ENCODE measurements at regions not wholly inside any gene's neighbourhood (a gene's known extent, or its start where the extent isn't known, plus 50 kb on each side); places are given as distances from the start of the nearest gene placed in this dataset.

DNA sequence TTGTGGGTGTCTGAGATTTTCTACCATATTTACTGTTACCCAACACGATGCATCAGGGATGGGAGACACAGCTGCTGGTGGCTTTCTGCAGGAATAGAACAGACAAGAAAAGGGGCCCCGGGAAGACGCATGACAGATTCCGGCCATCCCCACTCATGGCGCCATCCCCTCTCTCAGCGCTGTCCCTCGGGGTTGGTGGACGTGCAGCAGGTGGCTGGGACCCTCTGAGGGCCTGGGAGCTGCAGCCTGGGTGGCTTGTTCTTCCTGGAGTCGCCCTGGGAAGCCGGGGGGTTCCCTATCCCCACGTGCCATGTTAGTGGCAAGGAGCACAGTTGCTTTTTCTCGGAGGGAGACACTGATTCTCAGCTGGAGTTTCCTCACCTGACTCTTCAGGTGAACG is 1123.3 kb downstream of the BRD1 start:
- ChIA-PET POLR2A (no interaction called here), CTCF (no interaction called here)
- Histone ChIP-seq H3K4me1 (ENCODE audit: control insufficient read depth, insufficient read depth, low read length) (no peaks in the 10 kb centered on the region), H3K27me3 (ENCODE audit: control insufficient read depth, insufficient read depth, low read length) (no peaks in the 10 kb centered on the region), H3K27ac (ENCODE audit: low read length) (no peak overlapping the region), H3K4me3 (ENCODE audit: low read depth in 2 of 2, low read length in 2 of 2) (no peak overlapping the region), H3K9me3 (ENCODE audit: control insufficient read depth, insufficient read depth, low read depth, low read length) (no peaks in the 10 kb centered on the region), H3K36me3 (ENCODE audit: control insufficient read depth, insufficient read depth, low read length) (no peaks in the 10 kb centered on the region)
- ATAC-seq (no peak), DNase-seq (ENCODE audit: low read depth, low spot score) (no peak)
- BruUV-seq (replicated peaks) = no TSS peak
- intact Hi-C loops (cut with micrococcal nuclease; ENCODE audit: unreplicated experiment) = no loop called here
- in situ Hi-C loops (cut with HindIII; ENCODE audit: low pct_unique_long_range_greater_than_20kb, low sequenced_read_pairs) = no loop called here
- TF ChIP-seq POLR2AphosphoS5 (IDR thresholded peaks at IDR 0.05; ENCODE audit: low read depth, low read length) = no peak
- TF ChIP-seq SIN3A (IDR thresholded peaks at IDR 0.05; ENCODE audit: borderline replicate concordance, insufficient read depth, low read depth, low read length) = no peak

DNA sequence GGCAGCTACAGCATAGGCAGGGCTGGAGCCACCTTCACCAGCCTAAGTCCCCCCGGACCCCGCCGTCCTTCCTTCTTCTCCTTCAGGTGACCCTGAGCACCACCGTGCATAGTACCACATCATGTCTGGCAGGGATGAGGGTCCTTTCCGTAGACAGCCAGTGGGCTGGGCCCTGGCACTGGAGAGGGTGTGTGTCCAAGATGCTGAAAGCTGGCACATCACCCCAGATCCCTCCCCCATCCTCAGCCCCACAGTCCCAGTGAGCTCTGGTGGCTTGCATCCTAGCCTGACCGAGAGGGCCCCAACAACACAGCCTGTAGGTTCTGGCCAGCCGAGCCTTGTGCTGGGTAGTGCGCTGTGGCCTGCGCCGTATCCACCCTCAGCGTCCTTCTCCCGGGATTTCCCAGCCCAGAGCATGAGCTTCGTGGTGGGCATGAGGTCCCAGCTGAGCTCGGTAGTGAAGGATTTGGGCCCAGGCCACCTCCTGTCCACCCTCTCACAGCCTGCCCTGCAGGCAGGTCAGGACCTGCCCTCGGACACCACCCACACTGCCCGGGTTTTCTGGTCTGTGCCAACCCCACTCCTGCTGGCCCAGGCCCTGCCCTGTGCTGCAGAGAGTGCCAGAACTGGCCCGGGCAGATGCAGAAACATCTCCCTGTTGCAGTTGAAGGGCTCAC is 1124.3 kb downstream of the BRD1 start:
- DNase-seq (ENCODE audit: low read depth, low spot score) = no peak
- no peaks in the 10 kb centered on the region for H3K4me1 ChIP-seq (ENCODE audit: control insufficient read depth, insufficient read depth, low read length)
- ATAC-seq = no peak
- no peaks in the 10 kb centered on the region for H3K9me3 ChIP-seq (ENCODE audit: control insufficient read depth, insufficient read depth, low read depth, low read length)
- H3K4me3 ChIP-seq (ENCODE audit: low read depth in 2 of 2, low read length in 2 of 2) = no peak overlapping the region
- intact Hi-C loops (cut with micrococcal nuclease; ENCODE audit: unreplicated experiment) (no loop called here), in situ Hi-C loops (cut with HindIII; ENCODE audit: low pct_unique_long_range_greater_than_20kb, low sequenced_read_pairs) (no loop called here)
- no peaks in the 10 kb centered on the region for H3K36me3 ChIP-seq (ENCODE audit: control insufficient read depth, insufficient read depth, low read length)
- ChIA-PET POLR2A (no interaction called here), CTCF (no interaction called here)
- H3K27me3 ChIP-seq (ENCODE audit: control insufficient read depth, insufficient read depth, low read length) = no peaks in the 10 kb centered on the region
- TF ChIP-seq, protein P1, sequence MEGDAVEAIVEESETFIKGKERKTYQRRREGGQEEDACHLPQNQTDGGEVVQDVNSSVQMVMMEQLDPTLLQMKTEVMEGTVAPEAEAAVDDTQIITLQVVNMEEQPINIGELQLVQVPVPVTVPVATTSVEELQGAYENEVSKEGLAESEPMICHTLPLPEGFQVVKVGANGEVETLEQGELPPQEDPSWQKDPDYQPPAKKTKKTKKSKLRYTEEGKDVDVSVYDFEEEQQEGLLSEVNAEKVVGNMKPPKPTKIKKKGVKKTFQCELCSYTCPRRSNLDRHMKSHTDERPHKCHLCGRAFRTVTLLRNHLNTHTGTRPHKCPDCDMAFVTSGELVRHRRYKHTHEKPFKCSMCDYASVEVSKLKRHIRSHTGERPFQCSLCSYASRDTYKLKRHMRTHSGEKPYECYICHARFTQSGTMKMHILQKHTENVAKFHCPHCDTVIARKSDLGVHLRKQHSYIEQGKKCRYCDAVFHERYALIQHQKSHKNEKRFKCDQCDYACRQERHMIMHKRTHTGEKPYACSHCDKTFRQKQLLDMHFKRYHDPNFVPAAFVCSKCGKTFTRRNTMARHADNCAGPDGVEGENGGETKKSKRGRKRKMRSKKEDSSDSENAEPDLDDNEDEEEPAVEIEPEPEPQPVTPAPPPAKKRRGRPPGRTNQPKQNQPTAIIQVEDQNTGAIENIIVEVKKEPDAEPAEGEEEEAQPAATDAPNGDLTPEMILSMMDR (IDR thresholded peaks at IDR 0.05) = no peak
- TF ChIP-seq, protein P2, sequence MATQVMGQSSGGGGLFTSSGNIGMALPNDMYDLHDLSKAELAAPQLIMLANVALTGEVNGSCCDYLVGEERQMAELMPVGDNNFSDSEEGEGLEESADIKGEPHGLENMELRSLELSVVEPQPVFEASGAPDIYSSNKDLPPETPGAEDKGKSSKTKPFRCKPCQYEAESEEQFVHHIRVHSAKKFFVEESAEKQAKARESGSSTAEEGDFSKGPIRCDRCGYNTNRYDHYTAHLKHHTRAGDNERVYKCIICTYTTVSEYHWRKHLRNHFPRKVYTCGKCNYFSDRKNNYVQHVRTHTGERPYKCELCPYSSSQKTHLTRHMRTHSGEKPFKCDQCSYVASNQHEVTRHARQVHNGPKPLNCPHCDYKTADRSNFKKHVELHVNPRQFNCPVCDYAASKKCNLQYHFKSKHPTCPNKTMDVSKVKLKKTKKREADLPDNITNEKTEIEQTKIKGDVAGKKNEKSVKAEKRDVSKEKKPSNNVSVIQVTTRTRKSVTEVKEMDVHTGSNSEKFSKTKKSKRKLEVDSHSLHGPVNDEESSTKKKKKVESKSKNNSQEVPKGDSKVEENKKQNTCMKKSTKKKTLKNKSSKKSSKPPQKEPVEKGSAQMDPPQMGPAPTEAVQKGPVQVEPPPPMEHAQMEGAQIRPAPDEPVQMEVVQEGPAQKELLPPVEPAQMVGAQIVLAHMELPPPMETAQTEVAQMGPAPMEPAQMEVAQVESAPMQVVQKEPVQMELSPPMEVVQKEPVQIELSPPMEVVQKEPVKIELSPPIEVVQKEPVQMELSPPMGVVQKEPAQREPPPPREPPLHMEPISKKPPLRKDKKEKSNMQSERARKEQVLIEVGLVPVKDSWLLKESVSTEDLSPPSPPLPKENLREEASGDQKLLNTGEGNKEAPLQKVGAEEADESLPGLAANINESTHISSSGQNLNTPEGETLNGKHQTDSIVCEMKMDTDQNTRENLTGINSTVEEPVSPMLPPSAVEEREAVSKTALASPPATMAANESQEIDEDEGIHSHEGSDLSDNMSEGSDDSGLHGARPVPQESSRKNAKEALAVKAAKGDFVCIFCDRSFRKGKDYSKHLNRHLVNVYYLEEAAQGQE (IDR thresholded peaks at IDR 0.05; ENCODE audit: insufficient read depth in 1 of 2, low read depth in 2 of 2, low read length in 1 of 2) = no peak
- no peak for TF ChIP-seq SIN3A (IDR thresholded peaks at IDR 0.05; ENCODE audit: borderline replicate concordance, insufficient read depth, low read depth, low read length)
- no peak for TF ChIP-seq POLR2AphosphoS5 (IDR thresholded peaks at IDR 0.05; ENCODE audit: low read depth, low read length)
- BruUV-seq (replicated peaks) = no TSS peak
- H3K27ac ChIP-seq (ENCODE audit: low read length) = no peak overlapping the region

DNA sequence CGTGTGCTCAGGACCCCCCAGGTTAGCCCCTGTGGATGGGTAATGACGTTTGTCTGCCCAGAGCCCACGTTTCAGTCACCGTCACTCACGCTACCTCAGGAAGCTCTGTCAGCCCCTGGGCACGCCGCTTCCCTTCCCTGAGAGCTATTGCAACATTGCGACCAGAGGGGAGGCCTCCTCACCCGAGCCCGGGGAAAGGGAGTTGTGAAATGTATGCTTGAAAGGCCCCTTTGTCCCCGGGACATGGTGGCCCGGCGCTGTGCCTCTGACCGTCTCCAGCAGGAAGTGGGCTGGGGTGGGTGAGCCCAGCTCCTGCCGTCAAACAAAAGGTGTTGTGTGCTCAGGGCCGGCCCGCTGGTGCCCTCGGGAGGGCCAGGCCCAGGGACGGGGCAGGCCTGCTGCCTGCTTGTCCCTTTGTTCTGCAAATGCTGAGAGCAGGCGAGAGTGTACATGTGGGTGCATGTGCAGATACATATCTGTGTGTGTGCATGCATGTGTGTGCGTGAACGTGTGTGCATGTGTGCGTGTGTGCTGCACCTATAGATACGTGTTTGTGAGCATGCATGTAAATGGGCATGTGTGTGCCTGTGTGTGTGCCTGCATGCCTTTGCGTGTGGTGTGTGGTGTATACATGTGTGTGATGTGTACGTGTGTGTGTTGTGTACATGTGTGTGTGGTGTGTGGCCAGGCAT is 1125.0 kb downstream of the BRD1 start:
- no peaks in the 10 kb centered on the region for H3K4me1 ChIP-seq (ENCODE audit: control insufficient read depth, insufficient read depth, low read length)
- H3K36me3 ChIP-seq (ENCODE audit: control insufficient read depth, insufficient read depth, low read length) = no peaks in the 10 kb centered on the region
- in situ Hi-C loops (cut with HindIII; ENCODE audit: low pct_unique_long_range_greater_than_20kb, low sequenced_read_pairs) = no loop called here
- no TSS peak for BruUV-seq (replicated peaks)
- H3K4me3 ChIP-seq (ENCODE audit: low read depth in 2 of 2, low read length in 2 of 2) = no peak overlapping the region
- H3K27me3 ChIP-seq (ENCODE audit: control insufficient read depth, insufficient read depth, low read length) = no peaks in the 10 kb centered on the region
- ChIA-PET POLR2A (no interaction called here), CTCF (no interaction called here)
- ATAC-seq = no peak
- DNase-seq (ENCODE audit: low read depth, low spot score) = no peak
- TF ChIP-seq, protein P1 (IDR thresholded peaks at IDR 0.05) = no peak
- TF ChIP-seq, protein P2 (IDR thresholded peaks at IDR 0.05; ENCODE audit: insufficient read depth in 1 of 2, low read depth in 2 of 2, low read length in 1 of 2) = no peak
- TF ChIP-seq TCF7L2 (IDR thresholded peaks at IDR 0.05; ENCODE audit: low read depth, low read length) = no peak
- TF ChIP-seq SIN3A (IDR thresholded peaks at IDR 0.05; ENCODE audit: borderline replicate concordance, insufficient read depth, low read depth, low read length) = no peak
- TF ChIP-seq POLR2AphosphoS5 (IDR thresholded peaks at IDR 0.05; ENCODE audit: low read depth, low read length) = no peak
- intact Hi-C loops (cut with micrococcal nuclease; ENCODE audit: unreplicated experiment) = no loop called here
- no peaks in the 10 kb centered on the region for H3K9me3 ChIP-seq (ENCODE audit: control insufficient read depth, insufficient read depth, low read depth, low read length)
- H3K27ac ChIP-seq (ENCODE audit: low read length) = no peak overlapping the region

Measured in Panc1 (cell line).